Ovary (tissue), 7 donors: ENCODE measurements at regions not wholly inside any gene's neighbourhood (a gene's known extent, or its start where the extent isn't known, plus 50 kb on each side); places are given as distances from the start of the nearest gene placed in this dataset.

ENCODE experiments used
- DNase-seq, 5 donors: peaks; one replicate each; pipeline ENCODE4 v3.0.0-alpha.2; 2019 to 2020
- H3K27ac ChIP-seq, 2 donors: fragments of 200-600 bp; one replicate each; pipeline versions ENCODE4 v1.5.1 to v1.8.0; 2019 to 2022
- H3K27me3 ChIP-seq: fragments of 200-600 bp; one replicate; pipeline ENCODE4 v1.8.0; 2022
- H3K36me3 ChIP-seq: fragments of 200-600 bp; sonication (generic); one replicate; pipeline ENCODE4 v1.5.1; 2019
- H3K4me1 ChIP-seq: one replicate; pipeline ENCODE4 v1.8.1; 2013; ENCODE audit warnings: mild to moderate bottlenecking, moderate library complexity; ENCODE audit not compliant: insufficient read depth
- H3K4me3 ChIP-seq: fragments of 200-600 bp; sonication (generic); one replicate; pipeline ENCODE4 v1.5.1; 2017
- H3K9me3 ChIP-seq, 2 donors: fragments of 200-600 bp in 1 of 2; sonication (generic) in 1 of 2; one replicate each; pipeline versions ENCODE4 v1.5.1 to v1.8.1; 2013 to 2019; ENCODE audit warnings: mild to moderate bottlenecking in 1 of 2, moderate library complexity in 1 of 2
- CTCF ChIP-seq, 3 donors: fragments of 450-650 bp in 2 of 3; fragments of 200-600 bp in 1 of 3; IDR thresholded peaks; one replicate each; pipeline versions ENCODE4 v1.5.1 to v1.8.0; 2016 to 2022; ENCODE audit warnings: antibody characterized with exemption in 3 of 3, mild to moderate bottlenecking in 1 of 3
- EP300 ChIP-seq: sonication (generic); formaldehyde crosslinking; IDR thresholded peaks from one replicate; pipeline ENCODE4 v1.6.1; 2017; ENCODE audit warnings: antibody characterized with exemption
- POLR2A ChIP-seq: fragments of 450-650 bp; IDR thresholded peaks from one replicate; pipeline ENCODE4 v1.6.1; 2017; ENCODE audit warnings: antibody characterized with exemption, mild to moderate bottlenecking, moderate library complexity
- WGBS, 3 donors: extraction: QIAGEN DNeasy Blood & Tissue Kit in 1 of 3; methylation state at CpG; one replicate each; pipeline versions ENCODE4 v1.1.5 to v1.1.7; 2013 to 2017; 5-methylcytosine and 5-hydroxymethylcytosine counted together
- intact Hi-C, 4 donors: fragments of 100-400 bp; cut with DNase I; formaldehyde crosslinking; loops; one replicate each; pipeline versions ENCODE4 v1.11.0 to v1.15.1; 2022 to 2023
- donor health status: DM: no; HTN: no; CAD: no; lungs with moderate emphysema.
- donor health status: DM: no; HTN: no; CAD: no.
- donor health status: Bipolar disorder and iron deficiency.
- donor health status: DM: no; HTN: no; CAD: no.
- donor health status: DM: yes; HTN: yes; CAD: no.

GRCh38 chr1:198873696-198874230 lies 234.9 kb downstream of the PTPRC start:
- TF ChIP-seq POLR2A (no peak), CTCF (IDR thresholded peaks at IDR 0.05) (no peak), EP300 (no peak)
- no peaks in the 10 kb centered on the region for H3K4me1 ChIP-seq
- WGBS, 3 donors: 91 to 95% (median 92%) methylated on average over 2 of the region's 2 CpGs

GRCh38 chr1:198876371-198876871 lies 237.6 kb downstream of the PTPRC start:
- intact Hi-C loops: no loop called here
- H3K27ac ChIP-seq: no peak overlapping the region
- WGBS, 3 donors: 88 to 91% (median 89%) methylated on average over 10 of the region's 10 CpGs
- DNase-seq: no peak
- H3K4me3 ChIP-seq: no peak overlapping the region
- H3K36me3 ChIP-seq: no peaks in the 10 kb centered on the region
- H3K4me1 ChIP-seq: no peaks in the 10 kb centered on the region
- no peaks in the 10 kb centered on the region for H3K9me3 ChIP-seq
- TF ChIP-seq POLR2A (no peak), CTCF (IDR thresholded peaks at IDR 0.05) (no peak), EP300 (no peak)
- H3K27me3 ChIP-seq: no peaks in the 10 kb centered on the region

More at GRCh38 chr1:198873696-198874230, 234.9 kb downstream of the PTPRC start:
- Histone ChIP-seq H3K9me3 (no peaks in the 10 kb centered on the region), H3K27ac (no peak overlapping the region), H3K4me3 (no peak overlapping the region), H3K36me3 (no peaks in the 10 kb centered on the region), H3K27me3 (no peaks in the 10 kb centered on the region)
- intact Hi-C loops: no loop called here
- DNase-seq: no peak

GRCh38 chr1:198878566-198878965 lies 239.7 kb downstream of the PTPRC start:
- H3K4me1 ChIP-seq: no peaks in the 10 kb centered on the region
- no peak for DNase-seq
- intact Hi-C loops: no loop called here
- H3K27me3 ChIP-seq: no peaks in the 10 kb centered on the region
- no peak overlapping the region for H3K4me3 ChIP-seq
- TF ChIP-seq POLR2A (no peak), CTCF (IDR thresholded peaks at IDR 0.05) (no peak), EP300 (no peak)
- WGBS, 3 donors: 97 to 100% (median 99%) methylated on average over 2 of the region's 2 CpGs
- H3K27ac ChIP-seq: no peak overlapping the region
- H3K36me3 ChIP-seq: no peaks in the 10 kb centered on the region
- H3K9me3 ChIP-seq: no peaks in the 10 kb centered on the region

GRCh38 chr1:198879711-198880306 lies 241.0 kb downstream of the PTPRC start:
- no peak overlapping the region for H3K4me3 ChIP-seq
- TF ChIP-seq EP300 (no peak), CTCF (IDR thresholded peaks at IDR 0.05) (no peak), POLR2A (no peak)
- intact Hi-C loops: no loop called here
- H3K9me3 ChIP-seq: no peaks in the 10 kb centered on the region
- no peak for DNase-seq
- 82 to 83% (median 82%) methylated on average over 5 of the region's 5 CpGs for WGBS, 3 donors
- no peaks in the 10 kb centered on the region for H3K4me1 ChIP-seq
- no peaks in the 10 kb centered on the region for H3K36me3 ChIP-seq
- no peak overlapping the region for H3K27ac ChIP-seq
- H3K27me3 ChIP-seq: no peaks in the 10 kb centered on the region
